Ecto neural progenitor cell (in vitro differentiated cells): ENCODE measurements at regions not wholly inside any gene's neighbourhood (a gene's known extent, or its start where the extent isn't known, plus 50 kb on each side); places are given as distances from the start of the nearest gene placed in this dataset.
A peak's percentile ranks its signal among the peaks of the same experiment; 100 is the strongest.
"Not testable (repeated sequence)": the region's sequence is repeated elsewhere in the genome, so short reads cannot be mapped to it uniquely, and the experiment has no call there.

Experiments
- DNase-seq: peaks from one replicate; pipeline ENCODE4 v3.0.0-alpha.2; 2018; ENCODE audit warnings: low spot score

DNA sequence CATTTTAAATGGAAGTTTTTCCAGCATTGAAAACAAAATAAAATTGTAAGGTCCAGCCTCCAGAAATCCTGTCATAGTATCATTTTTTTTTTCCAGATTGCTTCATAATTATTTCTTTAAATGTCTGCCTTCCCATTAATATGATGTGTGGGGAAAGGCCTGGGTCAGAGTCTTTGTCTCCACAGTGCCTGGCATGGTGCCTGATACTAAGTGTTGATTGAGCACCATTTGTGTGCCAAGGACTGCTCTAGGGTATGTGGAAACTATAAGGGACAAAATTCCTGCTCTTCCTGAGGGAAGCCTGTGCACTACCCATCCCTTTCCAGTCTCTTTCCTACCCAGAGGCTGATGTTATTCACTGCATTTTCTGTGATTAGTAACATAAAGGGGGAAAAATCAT lies 53.1 kb upstream of the BEND4 start:
- DNase-seq = no peak

DNA sequence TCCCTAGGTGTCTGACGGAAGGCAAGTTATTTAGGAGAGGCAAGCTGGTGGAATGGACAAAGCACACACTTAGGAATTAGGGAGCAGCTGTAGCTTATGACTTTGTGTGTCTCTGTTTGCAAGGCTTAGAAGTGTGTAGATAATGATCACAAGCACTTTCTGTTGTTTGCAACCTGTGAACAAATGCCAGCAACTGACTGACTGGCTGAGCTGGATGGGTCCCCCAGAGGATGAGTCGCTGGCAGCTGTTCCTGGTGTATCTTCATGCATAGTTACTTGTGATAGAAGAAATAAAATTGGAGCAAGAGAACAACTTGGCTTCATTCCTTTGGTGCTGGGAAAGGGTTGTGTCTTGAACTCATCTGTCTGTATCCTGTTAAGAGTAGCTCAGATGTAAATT lies 64.2 kb upstream of the BEND4 start:
- no peak for DNase-seq

DNA sequence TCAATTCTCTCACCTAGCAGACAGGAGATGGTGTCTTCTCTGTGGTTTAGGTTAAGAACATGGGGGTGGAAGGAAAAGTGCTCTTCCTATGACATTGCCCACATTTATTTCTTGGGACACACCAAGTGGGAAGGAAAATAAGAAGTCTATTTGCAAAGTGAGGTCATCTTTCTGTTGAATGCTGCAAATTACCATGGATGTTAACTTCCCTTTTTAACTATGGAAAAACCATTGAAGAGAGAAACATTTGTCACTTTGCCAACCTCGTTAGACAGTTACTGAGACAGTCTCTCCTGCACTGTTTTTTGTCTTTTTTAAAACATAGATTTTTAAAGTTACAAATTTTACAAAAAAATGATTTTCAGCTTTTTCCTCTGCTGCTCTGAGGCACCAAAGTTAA lies 72.8 kb upstream of the BEND4 start:
- no peak for DNase-seq

DNA sequence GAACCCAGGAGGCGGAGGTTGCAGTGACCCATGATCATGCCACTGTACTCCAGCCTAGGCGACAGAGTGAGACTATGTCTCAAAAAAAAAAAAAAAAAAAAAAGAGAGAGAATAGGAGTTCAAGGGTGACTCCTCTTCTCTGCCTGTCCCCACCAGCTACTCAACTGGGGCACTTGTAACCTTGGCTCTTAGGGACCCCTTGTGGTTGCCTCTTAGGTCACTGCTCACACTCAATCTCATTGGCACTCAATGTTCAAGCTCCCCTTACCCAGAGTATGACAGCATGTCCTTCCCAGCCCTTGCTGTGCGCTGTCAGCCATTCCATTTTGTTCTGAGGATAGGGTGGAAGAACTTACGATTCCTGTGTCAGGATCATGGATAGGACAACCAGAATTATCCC lies 82.4 kb upstream of the BEND4 start:
- no peak for DNase-seq

DNA sequence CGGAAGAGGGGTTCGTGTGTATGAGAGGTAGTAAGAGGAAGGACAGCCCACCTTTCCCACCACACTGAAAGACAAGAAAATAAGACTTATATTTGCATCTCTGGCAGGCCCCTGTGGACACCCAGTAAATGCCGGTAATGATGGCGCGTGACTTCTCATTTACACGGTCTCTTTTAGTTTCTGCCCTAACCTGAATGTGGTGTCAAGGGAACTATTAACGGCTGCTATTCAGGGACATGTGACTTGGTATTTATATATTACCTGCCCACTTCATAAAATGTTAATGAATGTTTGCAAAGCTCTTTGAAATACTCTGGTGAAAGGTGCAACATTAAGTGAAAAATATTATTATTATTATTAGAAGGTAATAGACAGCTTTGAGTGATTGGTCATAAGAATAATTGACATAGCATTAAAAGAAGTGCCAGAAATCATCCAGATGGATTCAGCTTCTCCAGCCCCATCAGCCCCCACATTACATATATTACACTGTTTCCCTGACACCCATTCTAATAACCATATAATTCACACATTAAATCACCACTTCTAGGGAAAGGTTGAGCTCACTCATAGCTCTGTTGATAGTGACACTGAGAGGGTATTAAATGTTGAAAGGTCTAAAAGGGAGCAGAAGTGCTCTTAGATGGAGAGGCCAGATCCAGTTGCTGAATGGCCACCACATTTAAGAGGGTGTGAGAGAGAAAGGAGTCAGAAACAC lies 83.0 kb upstream of the BEND4 start:
- no peak for DNase-seq

DNA sequence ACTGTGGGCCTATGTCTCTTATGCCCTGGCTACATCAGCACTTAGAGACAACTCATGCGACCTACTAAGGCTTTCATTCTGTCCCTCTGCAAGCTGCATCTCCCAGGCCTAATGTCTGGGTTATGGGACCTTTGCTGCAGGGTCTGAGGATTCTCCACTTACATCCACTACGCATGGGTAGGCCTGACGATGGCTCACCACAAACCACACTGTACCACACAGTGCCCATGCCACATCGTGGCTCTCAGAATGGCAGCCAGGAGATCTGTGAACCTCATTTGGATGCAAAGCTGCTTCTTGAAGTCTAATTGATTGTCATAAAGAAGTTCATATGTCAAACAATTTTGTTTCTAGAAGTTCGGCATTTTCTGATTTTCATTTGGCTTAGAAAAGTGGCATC lies 84.6 kb upstream of the BEND4 start:
- no peak for DNase-seq

DNA sequence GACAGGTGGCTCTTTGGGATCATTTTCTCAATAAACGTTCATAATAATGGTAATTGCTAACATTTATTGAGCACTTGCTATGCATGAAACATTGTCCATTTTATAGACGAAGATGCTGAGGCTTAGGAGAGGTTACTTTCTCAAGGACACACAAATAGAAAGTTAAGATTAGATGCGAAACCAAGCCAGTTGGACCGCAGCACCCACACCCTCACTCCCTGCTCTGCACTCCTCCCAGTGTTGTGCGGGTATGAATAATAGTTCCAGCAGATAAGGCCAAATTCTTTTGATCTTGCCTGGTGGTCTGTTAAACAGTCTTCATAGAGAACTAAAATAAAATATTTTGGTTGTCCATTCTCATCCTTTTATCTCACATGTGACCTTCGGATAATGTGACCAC lies 85.0 kb upstream of the BEND4 start:
- DNase-seq = no peak

DNA sequence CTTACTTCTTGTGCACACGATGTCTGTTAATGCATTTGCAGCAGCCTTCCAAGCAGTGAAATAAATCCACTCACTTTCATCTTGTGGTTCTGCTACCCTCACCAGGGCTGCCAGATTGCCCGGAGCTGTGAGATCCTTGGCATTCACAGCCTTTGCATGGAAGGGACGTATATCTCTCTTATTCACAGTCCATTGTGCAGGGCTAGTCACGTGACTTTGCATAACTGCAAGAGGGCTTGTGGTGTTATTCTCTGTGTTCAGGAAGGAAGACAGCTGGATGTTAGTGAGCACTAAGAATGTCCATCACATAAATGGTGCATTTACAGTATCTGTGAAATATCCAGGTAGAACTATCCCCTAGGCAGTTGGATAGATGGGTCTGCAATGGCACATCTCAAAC lies 96.5 kb upstream of the BEND4 start:
- DNase-seq = no peak

DNA sequence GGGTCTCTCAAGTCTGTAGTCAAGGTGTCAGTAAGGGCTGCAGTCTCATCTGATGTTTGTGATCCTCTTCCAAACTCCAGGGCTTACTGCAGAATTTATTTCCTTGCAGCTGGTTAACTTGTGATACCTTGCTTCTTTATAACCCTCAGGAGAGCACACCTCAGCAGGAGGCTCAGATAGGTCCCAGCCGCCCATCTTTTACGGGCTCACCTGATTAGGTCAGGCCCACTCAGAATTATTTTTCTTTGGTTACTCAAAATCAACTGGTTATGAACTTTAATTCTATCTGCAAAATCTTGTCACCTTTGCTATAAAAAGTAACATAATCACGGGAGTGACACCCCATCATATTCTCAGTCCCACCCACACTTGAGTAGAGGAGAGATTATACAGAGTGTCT lies 99.9 kb upstream of the BEND4 start:
- no peak for DNase-seq

DNA sequence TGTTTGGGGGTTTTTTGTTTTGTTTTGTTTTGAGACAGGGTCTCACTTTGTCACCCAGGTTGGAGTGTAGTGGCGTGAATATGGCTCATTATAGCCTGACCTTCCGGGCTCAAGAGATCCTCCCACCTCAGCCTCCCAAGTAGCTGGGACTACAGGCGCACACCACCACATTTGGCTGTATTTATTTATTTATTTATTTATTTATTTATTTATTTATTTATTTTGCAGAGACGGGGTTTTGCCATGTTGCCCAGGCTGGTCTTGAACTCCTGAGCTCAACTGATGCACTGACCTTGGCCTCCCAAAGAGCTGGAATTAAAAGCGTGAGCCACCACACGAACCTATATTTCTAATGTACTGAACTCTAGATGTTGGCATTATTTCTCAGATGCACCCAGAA lies 105.2 kb upstream of the BEND4 start:
- DNase-seq = not testable (repeated sequence)

DNA sequence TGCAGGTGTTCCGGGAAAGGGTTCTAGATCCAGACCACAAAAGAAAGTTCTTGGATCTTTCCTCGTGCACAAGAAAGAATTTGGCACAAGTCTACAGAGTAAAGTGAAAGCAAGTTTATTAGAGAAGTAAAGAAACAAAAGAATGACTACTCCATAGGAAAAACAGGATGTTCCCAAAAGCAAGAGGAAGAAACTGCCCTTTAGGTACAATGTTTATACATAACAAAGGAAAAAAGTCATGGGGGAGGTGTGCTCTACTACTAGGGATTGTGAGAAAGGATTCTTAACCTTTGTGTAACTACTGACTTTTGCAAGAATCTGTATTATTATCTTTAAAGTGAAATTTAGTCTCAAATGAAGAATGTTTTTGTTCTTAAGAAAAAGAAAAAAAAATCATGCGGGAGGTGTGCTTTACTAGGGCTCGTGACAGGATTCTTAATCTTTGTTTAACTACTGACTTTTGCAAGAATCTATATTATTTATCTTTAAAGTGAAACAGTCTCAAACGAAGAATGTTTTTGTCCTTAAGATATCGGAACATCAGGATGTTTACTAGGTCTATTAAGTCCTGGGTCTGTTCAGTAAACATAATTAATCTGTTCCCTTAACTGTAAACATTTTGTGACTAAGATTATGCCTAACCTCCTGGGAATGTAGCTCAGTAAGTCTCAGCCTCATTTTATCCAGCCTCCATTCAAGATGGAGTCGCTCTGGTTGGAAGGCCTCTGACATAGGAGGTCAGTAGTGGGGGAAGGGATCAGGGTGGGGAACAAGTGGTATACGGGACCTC lies 110.4 kb upstream of the BEND4 start:
- no peak for DNase-seq

DNA sequence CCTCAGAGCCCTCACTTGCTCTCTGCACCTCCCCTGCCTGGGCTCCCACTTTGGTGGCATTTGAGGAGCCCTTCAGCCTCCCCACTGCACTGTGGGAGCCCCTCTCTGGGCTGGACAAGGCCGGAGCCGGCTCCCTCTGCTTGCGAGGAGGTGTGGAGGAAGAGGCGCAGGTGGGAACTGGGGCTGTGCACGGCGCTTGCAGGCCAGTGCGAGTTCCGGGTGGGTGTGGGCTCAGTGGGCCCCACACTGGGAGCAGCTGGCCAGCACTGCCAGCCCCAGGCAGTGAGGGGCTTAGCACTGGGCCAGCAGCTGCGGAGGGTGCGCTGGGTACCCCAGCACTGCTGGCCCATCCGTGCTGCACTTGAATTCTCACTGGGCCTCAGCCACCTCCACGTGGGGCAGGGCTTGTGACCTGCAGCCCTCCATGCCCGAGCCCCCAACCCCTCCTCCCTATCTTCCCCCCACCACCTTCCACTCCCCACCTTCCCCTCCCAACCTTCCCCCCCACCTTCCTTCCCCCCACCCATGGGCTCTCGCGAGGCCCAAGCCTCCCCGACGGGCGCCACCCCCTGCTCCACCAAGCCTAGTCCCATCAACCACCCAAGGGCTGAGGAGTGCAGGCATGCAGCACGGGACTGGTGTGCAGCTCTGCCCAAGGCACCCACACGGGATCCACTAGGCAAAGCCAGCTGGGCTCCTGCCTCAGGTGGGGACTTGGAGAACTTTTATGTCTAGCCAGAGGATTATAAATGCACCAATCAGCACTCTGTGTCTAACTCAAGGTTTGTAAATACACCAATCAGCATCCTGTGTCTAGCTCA lies 113.5 kb upstream of the BEND4 start:
- DNase-seq = no peak

DNA sequence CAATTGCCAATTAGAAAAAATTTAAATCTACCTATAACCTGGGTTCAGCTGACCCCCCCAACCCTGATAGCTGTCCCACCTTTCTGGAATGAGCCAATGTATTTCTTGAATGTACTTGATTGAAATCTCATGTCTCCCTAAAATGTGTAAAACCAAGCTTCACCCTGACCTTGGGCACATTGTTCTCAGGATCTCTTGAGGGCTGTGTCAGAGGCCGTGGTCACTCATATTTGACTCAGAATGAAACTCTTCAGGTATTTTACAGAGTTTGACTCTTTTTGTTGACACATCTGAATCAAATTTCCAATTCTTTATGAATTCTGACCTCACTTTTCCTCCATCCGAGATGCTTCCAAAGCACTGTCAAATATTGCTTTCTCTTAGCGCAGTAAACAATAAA lies 115.3 kb upstream of the BEND4 start:
- DNase-seq = no peak

DNA sequence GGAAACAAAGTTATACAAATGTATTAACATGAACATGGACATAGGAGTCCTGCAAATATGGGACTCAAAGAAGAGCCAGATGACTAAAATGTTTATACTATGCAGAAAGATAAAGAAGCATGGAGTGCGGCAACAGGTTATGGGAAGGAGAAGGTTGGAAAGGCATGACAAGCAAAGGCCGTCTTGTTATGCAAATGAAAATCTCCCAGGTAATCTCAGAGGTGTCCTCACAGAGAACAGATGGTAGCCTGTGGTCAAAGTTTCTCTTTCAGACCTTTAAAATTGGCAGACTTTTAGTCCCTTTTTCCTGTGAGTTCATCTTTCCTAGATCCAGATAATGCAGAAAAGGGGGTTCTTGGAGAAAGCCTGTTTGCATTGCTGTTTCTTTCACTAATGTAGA lies 116.4 kb upstream of the BEND4 start:
- DNase-seq = no peak

DNA sequence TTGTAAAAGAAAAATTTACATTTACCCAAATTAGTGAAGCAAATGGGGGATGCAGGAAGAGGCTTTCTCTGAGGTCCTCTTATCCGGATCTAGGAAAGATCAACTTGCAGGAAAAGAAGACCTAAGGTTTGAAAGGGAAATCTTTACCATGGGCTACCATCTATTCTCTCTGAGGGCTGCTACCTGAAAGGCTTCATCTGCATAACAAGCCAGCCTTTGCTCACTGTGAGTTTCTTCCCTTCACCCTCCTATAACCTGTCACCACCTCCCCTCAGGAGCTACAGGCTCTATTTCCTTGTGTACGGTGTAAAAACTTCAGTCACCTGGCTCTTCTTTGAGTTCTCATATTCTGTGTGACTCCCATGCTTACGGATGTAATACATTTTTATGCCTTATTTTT lies 118.6 kb upstream of the BEND4 start:
- no peak for DNase-seq

DNA sequence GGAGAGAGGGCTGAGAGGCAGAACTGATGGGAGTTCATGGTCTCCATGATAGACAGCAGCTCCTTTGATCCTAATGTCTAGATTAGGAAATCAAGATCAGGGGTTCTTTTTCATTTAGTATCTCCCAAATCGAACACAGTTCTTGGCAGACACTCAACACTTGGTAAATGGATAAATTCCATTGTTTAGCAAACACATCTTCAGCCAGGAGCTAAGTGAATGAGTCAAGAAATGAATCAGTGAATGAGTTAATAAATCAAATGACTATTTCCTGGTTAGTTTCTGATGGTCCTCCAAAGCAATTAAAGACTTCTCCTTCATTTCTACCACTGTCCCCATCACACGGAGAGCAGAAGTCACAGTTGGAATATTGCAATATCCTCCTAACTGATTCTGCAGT lies 120.0 kb upstream of the SHISA3 start:
- DNase-seq = no peak

DNA sequence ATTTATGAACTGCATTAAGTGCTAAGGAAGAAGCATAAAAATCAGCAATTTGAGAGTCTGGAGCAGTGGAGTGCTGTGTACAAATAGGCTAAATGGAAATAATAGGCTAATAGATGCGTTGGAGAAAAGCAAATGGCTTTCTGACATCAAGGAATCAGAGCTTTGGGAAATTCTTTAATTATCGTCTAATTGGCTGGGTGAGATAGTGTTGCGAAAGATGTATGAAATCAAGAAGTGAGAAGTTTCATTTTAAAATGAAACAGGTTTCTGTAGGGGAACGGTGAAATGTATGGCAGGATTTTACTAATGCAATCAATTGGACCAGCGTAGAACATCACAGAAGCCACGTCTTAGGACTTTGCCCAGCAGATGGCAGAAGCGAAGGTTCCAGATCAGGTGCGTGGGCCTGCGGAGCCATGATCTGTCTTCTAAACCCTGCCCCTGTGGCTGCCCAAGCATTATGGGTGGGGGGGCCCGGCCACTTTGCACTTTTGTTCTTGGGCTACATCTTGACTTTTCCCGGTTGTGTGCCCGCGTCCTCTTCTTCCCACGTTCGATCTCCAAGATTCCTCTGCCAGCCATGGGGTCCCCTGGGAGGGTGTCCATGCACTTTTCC lies 118.5 kb upstream of the SHISA3 start:
- no peak for DNase-seq

DNA sequence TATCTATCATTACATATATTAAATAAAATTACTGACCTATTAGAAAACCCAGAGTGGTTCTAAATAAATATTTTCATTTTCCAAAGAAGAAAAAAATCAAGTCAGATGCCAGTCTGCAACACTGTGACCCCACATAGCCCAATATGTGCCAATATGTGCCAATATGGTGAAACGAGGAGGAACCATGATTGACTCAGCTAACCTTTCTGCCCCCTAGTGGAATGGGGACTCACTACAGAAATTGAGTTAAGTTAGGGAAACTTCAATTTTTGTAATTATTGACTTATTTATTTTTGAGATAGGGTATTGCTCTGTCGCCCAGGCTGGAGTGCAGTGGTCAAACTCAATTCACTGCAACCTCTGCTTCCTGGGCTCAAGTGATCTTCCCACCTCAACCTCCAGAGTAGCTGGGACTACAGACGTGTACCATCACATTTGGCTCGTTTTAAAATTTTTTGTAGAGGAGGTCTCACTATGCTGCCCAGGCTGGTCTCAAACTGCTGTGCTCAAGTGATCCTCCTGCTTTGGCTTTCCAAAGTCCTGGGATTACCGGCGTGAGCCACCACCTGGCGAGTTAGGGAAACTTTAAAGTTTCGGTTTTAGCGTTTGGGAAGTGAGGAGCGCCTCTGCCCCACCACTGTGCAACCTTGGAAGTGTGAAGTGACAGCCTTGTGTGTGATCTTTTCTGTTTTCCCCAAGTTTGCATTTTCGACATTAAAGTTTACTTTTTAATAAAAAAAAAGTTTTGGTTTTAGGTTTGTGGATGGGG lies 116.8 kb upstream of the SHISA3 start:
- DNase-seq = no peak

DNA sequence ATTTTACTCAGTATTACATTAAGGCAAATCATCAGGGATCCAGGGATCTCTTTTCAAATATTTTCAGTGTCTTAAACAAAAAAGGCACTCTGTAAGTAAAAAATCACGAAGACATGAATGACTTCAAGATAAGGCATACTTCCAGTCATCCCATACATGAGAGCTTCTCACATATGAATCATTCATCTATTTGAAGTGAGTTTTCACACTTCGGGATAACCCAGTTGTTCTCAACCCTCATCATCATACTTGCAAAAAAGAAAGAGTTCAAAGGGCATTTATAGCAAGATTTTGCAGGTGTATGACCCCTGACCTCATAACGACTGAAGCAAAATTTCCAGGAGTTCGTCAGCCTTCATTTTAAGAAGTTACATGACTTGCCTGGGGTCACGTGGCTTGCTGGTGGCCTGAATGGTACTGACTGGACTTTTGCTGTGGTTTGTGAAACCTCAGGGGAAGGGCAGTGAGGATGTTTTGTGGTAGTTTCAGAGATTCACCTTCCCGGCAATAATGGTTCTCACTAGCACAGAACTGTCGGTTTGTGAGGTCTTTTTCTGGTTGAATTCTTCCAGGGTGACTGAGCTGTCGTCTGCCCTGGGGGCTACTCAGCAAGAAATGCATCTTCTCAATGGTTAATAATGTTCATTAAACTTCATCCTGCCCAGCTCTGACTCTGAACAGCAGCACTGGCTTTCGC lies 115.8 kb upstream of the SHISA3 start:
- DNase-seq = no peak

DNA sequence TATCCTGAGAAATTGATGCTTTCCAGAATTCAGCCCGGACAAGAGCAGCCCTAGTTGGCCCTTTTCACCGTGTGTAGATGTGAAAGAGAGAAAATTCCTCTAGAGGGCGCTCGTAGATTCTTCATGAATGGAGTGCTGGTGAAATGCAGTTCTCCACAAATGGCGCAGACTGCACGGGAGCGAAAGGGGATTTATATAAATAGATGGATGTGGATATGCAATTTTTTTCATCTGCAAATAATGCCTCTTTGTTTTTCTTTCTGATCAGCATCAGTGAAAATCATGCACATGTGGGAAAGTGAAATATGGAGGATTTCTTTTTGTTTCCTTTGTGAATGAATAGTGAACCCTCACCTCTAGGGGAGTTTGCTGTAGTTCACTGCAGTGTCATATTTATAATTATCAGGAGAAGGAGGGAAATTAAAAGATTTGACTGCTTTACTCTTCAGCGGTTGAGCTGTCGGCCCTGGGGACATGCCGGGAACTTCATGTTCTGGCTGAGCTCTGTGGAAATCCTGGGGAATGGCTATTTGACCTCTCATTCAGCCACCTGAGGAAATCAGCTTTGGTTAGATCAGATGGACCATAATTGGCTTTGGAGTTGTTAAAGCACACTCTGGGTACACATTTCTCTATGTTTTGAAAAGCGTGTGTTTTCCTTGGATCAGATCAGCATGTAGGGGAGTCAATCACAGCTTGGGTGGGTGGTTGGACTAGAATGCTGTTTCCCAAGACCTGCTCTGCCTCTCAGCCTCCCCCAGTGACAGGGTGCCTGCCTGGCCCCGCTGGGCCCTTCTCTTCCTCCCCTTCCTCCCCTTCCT lies 115.0 kb upstream of the SHISA3 start:
- DNase-seq = peak; percentile 59
